Stromal cell of bone marrow (primary cell): ENCODE measurements at regions not wholly inside any gene's neighbourhood (a gene's known extent, or its start where the extent isn't known, plus 50 kb on each side); places are given as distances from the start of the nearest gene placed in this dataset.
A peak's percentile ranks its signal among the peaks of the same experiment; 100 is the strongest.
"Not testable (repeated sequence)": the region's sequence is repeated elsewhere in the genome, so short reads cannot be mapped to it uniquely, and the experiment has no call there.

ENCODE experiments used
- DNase-seq: peaks from one replicate; pipeline ENCODE4 v3.0.0-alpha.2; 2012; ENCODE audit warnings: low read depth

- not testable (repeated sequence) for DNase-seq
These were observed 113.7 kb upstream of the RXFP1 start for GRCh38 chr4:158407961-158408360.

GRCh38 chr4:158410272-158410671, 111.4 kb upstream of the RXFP1 start:
- peak; percentile 15 for DNase-seq

DNA sequence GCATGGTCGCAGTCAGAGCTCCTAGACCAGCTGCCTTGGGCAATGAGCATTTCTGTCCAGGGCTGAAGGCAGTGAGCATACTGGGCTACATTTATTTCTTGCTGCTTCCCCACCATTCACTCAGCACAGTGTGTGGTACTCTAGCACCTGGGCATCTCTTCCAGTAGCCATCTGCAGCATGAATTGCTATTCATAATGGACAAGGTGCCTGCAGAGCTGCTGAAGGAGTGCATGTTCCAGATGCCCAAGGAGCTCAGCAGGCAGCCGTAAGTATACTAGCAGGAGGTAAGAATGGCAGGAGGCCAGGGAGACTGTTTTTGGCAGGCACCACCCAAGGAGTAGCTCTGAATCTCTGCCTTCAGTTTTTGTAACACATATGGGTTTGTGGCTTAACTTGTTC, 110.4 kb upstream of the RXFP1 start:
- no peak for DNase-seq

DNA sequence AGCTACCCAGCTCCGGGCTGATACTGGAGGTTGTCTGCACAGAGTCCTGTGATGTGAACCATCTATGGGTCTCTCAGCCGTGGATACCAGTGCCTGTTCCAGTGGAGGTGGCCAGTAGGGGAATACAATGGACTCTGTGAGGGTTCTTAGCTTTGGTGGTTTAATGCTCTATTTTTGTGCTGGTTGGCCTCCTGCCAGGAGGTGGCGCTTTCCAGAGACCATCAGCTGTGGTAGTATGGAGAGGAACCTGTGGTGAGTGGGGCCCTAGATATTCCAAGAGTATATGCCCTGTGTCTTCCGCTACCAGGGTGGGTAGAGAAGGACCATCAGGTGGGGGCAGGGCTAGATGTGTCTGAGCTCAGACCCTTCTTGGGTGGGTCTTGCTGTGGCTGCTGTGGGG, 103.0 kb upstream of the RXFP1 start:
- DNase-seq: not testable (repeated sequence)

DNA sequence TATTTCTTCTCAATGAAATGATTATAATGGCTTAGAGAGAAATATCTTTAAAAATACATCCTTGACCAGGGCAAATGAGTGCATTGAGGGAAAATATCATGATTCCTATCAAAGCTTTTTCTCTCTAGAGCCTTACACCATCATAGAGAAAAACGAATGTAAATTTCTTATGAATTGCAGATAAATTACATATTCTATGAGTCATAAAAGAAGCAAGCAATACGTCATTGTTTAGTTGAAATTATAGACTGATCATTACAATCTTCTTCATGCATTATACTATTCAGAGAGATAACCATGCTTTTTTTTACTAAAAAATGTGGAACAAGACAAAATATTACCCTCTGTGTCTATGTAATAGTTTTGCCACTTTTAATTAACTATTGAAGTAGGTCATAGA, 100.9 kb upstream of the RXFP1 start:
- DNase-seq: no peak

DNA sequence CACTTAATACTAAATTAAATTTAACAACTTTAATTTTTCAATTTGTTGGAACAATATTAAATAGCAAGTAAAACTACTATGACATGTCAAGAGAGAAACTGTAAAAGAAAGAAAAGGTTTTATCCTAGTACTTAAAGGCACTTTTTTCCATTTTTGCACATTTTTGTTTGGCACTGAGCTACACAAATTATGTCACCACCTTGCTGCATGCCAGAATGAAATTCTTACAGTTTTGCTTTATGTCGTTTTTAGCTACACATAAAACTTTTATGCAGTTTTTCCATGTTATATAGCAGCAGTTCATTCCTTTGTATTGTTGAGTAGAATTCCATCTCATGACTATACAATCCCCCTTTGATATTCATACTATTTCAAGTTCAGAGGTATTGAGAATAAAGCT, 99.1 kb upstream of the RXFP1 start:
- DNase-seq: no peak

DNA sequence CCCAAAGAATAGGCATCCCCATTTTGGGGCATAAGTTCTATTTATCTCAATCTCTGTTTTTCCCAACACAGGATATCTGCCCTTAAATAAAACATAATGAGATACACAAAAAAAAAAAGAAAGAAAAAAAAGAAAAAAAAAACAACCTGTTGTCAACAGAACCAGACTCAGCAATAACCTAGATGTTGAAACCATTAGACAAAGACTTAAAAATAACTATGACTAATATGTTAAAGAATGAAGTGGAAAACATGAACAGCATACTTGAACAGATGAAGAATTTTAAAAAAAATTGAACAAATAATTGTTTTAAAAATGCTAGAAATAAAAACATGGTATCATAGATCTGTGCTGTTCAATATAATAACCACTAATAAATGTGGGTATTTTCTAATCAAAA, 93.4 kb upstream of the RXFP1 start:
- no peak for DNase-seq

DNA sequence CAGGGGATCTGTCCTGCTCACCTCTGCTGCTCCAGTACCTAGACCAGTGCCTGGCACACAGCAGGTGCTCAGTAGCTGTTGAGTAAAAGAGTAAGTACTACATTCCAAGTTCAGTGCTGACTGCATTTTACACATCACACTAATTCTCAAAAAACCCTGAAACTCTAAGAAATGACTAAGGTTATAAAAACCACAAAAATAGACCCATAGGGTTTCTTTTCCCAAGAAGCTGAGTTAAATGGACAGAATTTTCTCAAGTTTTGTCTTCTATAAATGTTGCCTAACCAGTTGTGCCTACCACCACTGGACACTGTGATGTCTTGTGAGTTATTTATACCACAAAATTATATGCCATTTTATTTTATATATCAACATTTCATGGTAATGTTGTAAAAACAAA, 78.9 kb upstream of the RXFP1 start:
- peak; percentile 46 for DNase-seq

DNA sequence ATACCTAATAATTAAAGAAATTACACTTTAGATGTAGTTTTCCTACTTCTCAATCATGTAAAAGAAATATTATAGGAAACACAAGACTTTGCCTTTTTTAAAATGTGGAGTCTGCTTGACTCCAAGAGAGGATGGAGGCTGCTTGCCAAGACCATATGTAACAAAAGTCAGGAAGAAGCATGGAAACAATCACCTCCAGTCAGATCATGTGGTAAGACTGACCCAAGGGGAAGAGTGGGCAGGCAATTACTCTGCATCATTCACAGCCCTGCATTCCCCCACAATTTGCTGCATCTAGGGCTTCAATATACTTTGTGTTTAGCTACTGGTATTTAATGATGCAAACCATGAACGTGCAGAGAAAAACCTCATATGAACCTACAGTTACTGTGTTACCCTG, 78.0 kb upstream of the RXFP1 start:
- DNase-seq: no peak

- no peak for DNase-seq
These were observed 77.1 kb upstream of the RXFP1 start for GRCh38 chr4:158444621-158445020.

- DNase-seq: peak; percentile 90
These were observed 75.6 kb upstream of the RXFP1 start for GRCh38 chr4:158446106-158446505.

DNA sequence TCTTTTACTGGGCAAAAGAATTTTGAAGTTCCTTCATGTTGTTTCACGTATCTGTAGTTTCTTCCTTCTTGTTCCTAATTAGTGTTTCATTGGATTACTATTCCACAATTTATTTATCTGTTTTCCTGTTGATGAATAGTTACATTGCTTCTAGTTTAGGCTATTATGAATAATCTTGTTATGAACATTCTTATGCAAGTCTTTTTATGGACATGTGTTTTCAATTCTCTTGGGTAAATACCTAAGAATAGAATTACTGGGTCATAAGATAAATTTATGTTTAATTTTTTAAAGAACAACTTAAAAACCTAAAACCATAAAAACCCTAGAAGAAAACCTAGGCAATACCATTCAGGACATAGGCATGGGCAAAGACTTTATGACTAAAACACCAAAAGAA, 70.9 kb upstream of the RXFP1 start:
- peak; percentile 30 for DNase-seq

DNA sequence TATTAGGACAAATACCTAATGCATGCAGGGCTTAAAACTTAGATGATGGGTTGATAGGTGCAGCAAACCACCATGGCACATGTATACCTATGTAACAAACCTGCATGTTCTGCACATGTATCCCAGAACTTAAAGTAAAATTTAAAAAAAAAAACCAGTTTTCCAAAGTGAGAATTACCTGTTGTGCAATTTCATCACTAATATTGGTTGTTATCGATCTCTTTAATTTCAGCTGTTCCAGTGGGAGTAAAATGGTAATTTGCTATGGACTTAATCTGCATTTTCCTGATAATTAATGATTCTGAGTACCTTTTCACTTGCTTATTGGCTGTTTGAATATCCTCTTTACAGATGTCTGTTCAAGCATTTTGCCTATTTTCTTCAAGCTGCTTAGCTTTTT, 69.6 kb upstream of the RXFP1 start:
- DNase-seq: not testable (repeated sequence)

DNA sequence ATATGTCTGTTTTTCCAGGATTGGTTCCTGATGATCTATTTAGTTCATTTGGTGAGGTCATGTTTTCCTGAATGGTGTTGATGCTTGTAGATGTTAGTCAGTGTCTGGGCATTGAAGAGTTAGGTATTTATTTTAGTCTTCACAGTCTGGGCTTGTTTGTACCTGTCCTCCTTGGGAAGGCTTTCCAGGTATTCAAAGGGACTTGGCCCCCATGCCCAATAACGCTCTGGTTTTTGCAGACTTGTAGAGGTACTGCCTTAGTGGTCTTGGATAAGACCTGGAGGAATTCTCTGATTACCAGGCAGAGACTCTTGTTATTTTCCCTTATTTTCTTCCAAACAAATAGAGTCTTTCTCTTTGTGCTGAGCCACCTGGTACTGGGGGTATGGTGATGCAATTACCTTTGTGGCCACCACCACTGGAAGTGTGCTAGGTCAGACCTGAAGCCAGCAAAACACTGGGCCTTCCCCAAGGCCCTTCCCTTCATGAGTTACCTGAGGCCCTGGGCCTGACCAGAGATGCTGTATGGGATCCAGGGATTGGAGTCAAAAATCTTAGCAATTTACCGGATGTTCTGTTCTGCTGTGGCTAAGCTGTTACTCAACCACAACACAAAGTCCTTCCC, 63.3 kb upstream of the RXFP1 start:
- DNase-seq: no peak

DNA sequence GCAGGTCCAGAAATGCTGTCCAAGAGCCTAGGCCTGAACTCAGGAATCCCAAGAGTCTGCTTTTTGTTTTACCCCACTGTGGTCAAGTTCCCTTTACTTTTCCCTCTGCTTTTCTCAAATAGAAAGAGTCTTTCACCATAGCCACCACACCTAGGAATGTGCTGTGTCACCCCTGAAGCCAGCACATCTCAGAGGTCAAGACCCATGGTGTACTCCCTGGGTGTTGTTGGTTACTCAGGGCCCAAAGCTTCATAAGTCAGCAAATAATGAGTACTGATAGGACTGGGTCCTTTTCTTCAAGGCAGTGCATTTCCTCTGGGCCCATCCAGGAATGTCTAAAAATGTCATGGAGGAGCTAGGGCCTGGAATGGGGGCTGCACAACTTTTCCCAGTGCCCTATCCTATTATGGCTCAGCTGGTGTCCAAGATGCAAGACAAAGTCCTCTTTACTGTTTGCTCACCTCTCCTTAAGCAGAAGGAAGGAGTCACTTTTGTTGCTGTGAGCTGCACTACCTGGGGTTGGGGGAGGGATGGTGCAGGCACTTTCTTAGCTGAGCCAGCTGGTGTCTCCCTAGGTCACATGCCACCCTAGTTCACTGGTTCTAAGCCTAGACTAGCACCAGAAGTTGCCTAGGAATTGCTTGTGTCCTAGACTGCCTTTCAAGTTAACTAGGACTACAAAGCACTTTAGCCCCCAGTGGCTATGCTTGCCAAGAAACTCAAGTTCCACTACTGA, 62.4 kb upstream of the RXFP1 start:
- DNase-seq: no peak

DNA sequence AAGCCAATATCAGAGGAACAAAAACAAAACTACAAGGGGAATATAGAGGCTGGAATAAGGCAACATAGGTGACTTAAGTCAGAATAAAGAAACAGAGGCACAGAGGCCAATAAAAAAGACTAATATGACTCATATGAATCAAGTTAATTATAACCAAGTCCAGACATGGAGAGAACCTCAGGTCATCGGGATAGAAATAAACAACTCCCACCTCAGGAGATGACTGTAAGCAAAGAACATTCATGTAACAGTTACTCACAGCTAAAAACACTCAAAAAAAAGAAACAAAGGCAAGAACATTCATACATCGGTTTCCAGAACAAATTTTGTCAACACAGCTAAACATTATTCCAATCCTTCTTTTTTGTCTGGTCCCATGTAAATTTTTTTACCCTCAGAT, 60.3 kb upstream of the RXFP1 start:
- DNase-seq: no peak

DNA sequence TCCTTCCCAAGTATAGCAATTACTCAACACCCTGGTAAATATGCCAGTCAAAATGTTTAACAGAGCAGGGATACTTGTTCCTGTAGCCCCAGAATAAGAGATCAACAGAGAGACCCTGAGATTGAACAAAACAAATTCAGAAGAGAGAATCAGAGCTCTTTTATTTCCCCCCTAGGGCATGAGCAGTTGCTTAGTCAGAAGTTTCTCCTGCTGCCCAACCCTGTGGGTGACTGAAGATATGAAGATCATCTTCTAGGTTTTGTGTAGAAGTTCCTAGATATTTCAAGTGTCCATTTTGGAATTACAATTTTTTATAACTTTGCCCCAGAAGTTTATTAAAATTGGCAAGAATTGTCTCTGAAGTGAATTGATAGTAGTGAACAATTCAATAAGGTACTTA, 59.1 kb upstream of the RXFP1 start:
- DNase-seq: no peak
